ENCODE measurements at regions not wholly inside any gene's neighbourhood (a gene's known extent, or its start where the extent isn't known, plus 50 kb on each side); places are given as distances from the start of the nearest gene placed in this dataset.

DNA sequence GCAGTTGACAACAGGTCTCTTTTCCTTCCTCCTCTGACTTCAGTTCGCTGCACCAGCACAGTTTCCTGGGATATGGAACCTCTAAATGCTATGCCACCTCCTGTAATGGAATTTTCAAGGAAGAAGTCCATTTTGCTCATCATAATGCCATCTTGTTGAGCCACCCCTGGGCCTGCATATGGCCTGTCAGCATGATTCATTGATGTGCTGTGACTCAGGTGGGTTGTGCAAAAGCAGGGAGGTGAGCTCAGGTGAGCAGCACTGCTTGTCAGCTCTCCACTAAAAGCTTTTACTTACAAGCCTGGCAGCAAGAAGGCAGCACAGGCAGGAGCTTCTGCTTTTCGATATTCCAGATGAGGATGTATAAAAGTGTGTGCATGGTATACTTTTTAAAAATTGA lies 247.1 kb upstream of the LMCD1 start:
- whole genome bisulfite sequencing, result 48% methylated on average over 2 of the region's 2 CpGs

DNA sequence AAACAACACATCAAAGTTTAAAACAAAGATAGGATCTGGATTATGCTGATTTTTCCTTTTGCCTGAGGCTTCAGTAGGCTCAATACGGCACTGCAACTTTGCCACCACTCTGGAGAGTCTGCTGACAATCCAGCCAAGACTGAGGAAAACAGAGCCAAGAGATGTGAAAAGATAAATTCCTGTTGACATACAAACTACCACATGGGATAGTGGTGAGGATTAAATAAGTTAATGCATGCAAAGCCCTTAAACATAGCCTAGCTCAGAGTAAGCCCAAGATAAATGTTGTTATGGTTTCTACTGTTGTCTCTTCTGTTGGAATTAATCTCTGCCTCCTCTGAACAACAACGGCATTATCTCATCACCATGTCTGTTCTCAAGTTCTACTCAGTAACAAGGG lies 245.9 kb upstream of the LMCD1 start:
- Histone ChIP-seq H3K27ac (ENCODE audit: low read length, poor library complexity, severe bottlenecking) (no peak overlapping the region), H3K4me2 (ENCODE audit: low read length, poor library complexity, severe bottlenecking) (no peak overlapping the region), H3K18ac (ENCODE audit: low read depth in 1 of 2, low read length in 2 of 2) (no peak overlapping the region), H3K4ac (ENCODE audit: low read depth in 1 of 2, low read length in 2 of 2) (no peak overlapping the region), H2AFZ (ENCODE audit: low read depth, low read length) (no peak overlapping the region), H2BK5ac (ENCODE audit: low read depth, low read length, poor library complexity, severe bottlenecking) (no peak overlapping the region), H3K36me3 (ENCODE audit: control insufficient read depth in 1 of 2, insufficient read depth in 2 of 2, low read depth in 1 of 2, low read length in 2 of 2) (no peaks in the 10 kb centered on the region), H2BK120ac (ENCODE audit: low read depth, low read length) (no peak overlapping the region), H2BK12ac (ENCODE audit: low read length in 2 of 2) (no peak overlapping the region), H4K8ac (ENCODE audit: low read length) (no peak overlapping the region), H2BK15ac (ENCODE audit: low read depth, poor library complexity, severe bottlenecking) (no peak overlapping the region), H4K91ac (ENCODE audit: low read length) (no peak overlapping the region), H3K9ac (ENCODE audit: low read length) (no peak overlapping the region), H3K14ac (ENCODE audit: low read length in 2 of 2) (no peak overlapping the region), H3K9me3 (ENCODE audit: control insufficient read depth, low read length) (peaks cover 4% of the 10 kb centered on the region), H2AK5ac (ENCODE audit: low read length, severe bottlenecking) (no peak overlapping the region), H3K27me3 (ENCODE audit: control insufficient read depth in 1 of 2, insufficient read depth in 1 of 2, low read length in 2 of 2) (no peaks in the 10 kb centered on the region), H3K4me3 (ENCODE audit: insufficient read depth in 1 of 2, low read depth in 1 of 2, low read length in 2 of 2) (no peak overlapping the region), H3K23ac (ENCODE audit: low read length in 2 of 2) (no peak overlapping the region), H3K4me1 (ENCODE audit: control insufficient read depth, insufficient read depth, low read depth, low read length) (no peaks in the 10 kb centered on the region), H3K79me1 (replicated peaks; ENCODE audit: low read length, poor library complexity, severe bottlenecking) (no peaks in the 10 kb centered on the region)
- 92% methylated on average over 1 of the region's 2 CpGs for WGBS
- DNase-seq, result no peak

More for the DNA sequence above, 247.1 kb upstream of the LMCD1 start:
- H4K91ac ChIP-seq (ENCODE audit: low read length), result no peak overlapping the region
- H3K18ac ChIP-seq (ENCODE audit: low read depth in 1 of 2, low read length in 2 of 2), result no peak overlapping the region
- H3K9ac ChIP-seq (ENCODE audit: low read length), result no peak overlapping the region
- no peak overlapping the region for H2BK12ac ChIP-seq (ENCODE audit: low read length in 2 of 2)
- H2AFZ ChIP-seq (ENCODE audit: low read depth, low read length), result no peak overlapping the region
- no peaks in the 10 kb centered on the region for H3K4me1 ChIP-seq (ENCODE audit: control insufficient read depth, insufficient read depth, low read depth, low read length)
- H3K4me2 ChIP-seq (ENCODE audit: low read length, poor library complexity, severe bottlenecking), result no peak overlapping the region
- no peak overlapping the region for H2AK5ac ChIP-seq (ENCODE audit: low read length, severe bottlenecking)
- no peak overlapping the region for H3K4ac ChIP-seq (ENCODE audit: low read depth in 1 of 2, low read length in 2 of 2)
- no peaks in the 10 kb centered on the region for H3K27me3 ChIP-seq (ENCODE audit: control insufficient read depth in 1 of 2, insufficient read depth in 1 of 2, low read length in 2 of 2)
- H3K36me3 ChIP-seq (ENCODE audit: control insufficient read depth in 1 of 2, insufficient read depth in 2 of 2, low read depth in 1 of 2, low read length in 2 of 2), result no peaks in the 10 kb centered on the region
- H3K4me3 ChIP-seq (ENCODE audit: insufficient read depth in 1 of 2, low read depth in 1 of 2, low read length in 2 of 2), result no peak overlapping the region
- H3K23ac ChIP-seq (ENCODE audit: low read length in 2 of 2), result no peak overlapping the region
- H2BK120ac ChIP-seq (ENCODE audit: low read depth, low read length), result no peak overlapping the region
- H2BK15ac ChIP-seq (ENCODE audit: low read depth, poor library complexity, severe bottlenecking), result no peak overlapping the region
- H2BK5ac ChIP-seq (ENCODE audit: low read depth, low read length, poor library complexity, severe bottlenecking), result no peak overlapping the region
- no peak for DNase-seq
- no peaks in the 10 kb centered on the region for H3K9me3 ChIP-seq (ENCODE audit: control insufficient read depth, low read length)
- H4K8ac ChIP-seq (ENCODE audit: low read length), result no peak overlapping the region
- H3K14ac ChIP-seq (ENCODE audit: low read length in 2 of 2), result no peak overlapping the region
- no peaks in the 10 kb centered on the region for H3K79me1 ChIP-seq (replicated peaks; ENCODE audit: low read length, poor library complexity, severe bottlenecking)
- no peak overlapping the region for H3K27ac ChIP-seq (ENCODE audit: low read length, poor library complexity, severe bottlenecking)

DNA sequence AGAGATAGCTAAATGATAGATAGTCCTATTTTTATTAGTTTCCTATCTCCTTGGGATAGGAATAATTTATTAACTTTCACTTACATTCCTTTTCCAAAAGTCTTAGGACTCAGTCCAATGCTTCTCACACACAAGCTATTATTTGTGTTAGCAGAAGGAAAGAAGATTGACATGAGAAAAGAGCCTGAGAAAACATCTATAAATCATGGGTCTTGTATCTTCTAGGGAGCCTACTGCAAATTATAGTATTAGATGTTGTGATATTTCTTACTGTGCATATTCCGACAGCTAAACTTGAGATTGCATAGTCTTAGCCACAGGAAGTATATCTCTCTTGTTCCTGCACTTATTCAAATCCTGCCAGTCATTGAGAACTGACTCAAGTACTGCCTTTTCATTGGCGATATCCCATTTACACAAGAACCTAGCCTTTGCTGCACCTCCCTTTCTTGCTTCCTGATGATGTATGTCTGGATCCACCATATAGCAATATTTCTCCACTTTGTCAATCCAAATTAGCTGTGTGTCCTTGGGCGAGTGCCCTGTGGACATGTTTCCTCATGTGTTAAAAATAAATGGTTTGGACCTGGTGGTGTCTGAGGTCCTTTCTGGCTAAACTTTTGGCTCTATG lies 245.1 kb upstream of the LMCD1 start:
- Histone ChIP-seq H3K36me3 (ENCODE audit: control insufficient read depth in 1 of 2, insufficient read depth in 2 of 2, low read depth in 1 of 2, low read length in 2 of 2) (no peaks in the 10 kb centered on the region), H3K4me1 (ENCODE audit: control insufficient read depth, insufficient read depth, low read depth, low read length) (no peaks in the 10 kb centered on the region), H3K4me2 (ENCODE audit: low read length, poor library complexity, severe bottlenecking) (no peak overlapping the region), H3K18ac (ENCODE audit: low read depth in 1 of 2, low read length in 2 of 2) (no peak overlapping the region), H2BK5ac (ENCODE audit: low read depth, low read length, poor library complexity, severe bottlenecking) (no peak overlapping the region), H2AFZ (ENCODE audit: low read depth, low read length) (no peak overlapping the region), H3K9me3 (ENCODE audit: control insufficient read depth, low read length) (peaks cover 9% of the 10 kb centered on the region), H2BK15ac (ENCODE audit: low read depth, poor library complexity, severe bottlenecking) (no peak overlapping the region), H3K14ac (ENCODE audit: low read length in 2 of 2) (no peak overlapping the region), H3K27ac (ENCODE audit: low read length, poor library complexity, severe bottlenecking) (no peak overlapping the region), H3K4me3 (ENCODE audit: insufficient read depth in 1 of 2, low read depth in 1 of 2, low read length in 2 of 2) (no peak overlapping the region), H4K91ac (ENCODE audit: low read length) (no peak overlapping the region), H2BK120ac (ENCODE audit: low read depth, low read length) (no peak overlapping the region), H2AK5ac (ENCODE audit: low read length, severe bottlenecking) (no peak overlapping the region), H4K8ac (ENCODE audit: low read length) (no peak overlapping the region), H3K9ac (ENCODE audit: low read length) (no peak overlapping the region), H2BK12ac (ENCODE audit: low read length in 2 of 2) (no peak overlapping the region), H3K27me3 (ENCODE audit: control insufficient read depth in 1 of 2, insufficient read depth in 1 of 2, low read length in 2 of 2) (no peaks in the 10 kb centered on the region), H3K79me1 (replicated peaks; ENCODE audit: low read length, poor library complexity, severe bottlenecking) (no peaks in the 10 kb centered on the region), H3K23ac (ENCODE audit: low read length in 2 of 2) (no peak overlapping the region), H3K4ac (ENCODE audit: low read depth in 1 of 2, low read length in 2 of 2) (no peak overlapping the region)
- DNase-seq, result no peak
- 95% methylated on average over 2 of the region's 3 CpGs for WGBS

DNA sequence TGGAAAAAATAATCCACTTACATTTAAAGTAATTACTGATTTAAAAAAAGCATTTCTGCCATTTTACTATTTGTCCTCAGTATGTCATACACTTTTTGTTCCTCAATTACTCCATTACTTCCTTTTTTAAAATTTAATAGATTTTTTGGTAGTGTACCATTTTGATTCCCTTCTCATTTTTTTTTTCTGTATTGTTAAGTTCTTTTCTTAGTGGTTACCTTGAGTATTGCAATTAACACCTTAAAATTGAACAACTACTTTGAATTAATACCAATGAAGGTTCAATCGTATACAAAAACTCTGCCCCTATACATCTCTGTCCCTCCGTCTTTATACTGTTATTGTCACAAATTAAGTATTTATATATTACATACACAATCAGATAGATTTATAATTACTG lies 240.6 kb upstream of the LMCD1 start:
- Histone ChIP-seq H4K91ac (ENCODE audit: low read length) (no peak overlapping the region), H3K4me3 (ENCODE audit: insufficient read depth in 1 of 2, low read depth in 1 of 2, low read length in 2 of 2) (no peak overlapping the region), H3K4me2 (ENCODE audit: low read length, poor library complexity, severe bottlenecking) (no peak overlapping the region), H2AK5ac (ENCODE audit: low read length, severe bottlenecking) (no peak overlapping the region), H3K23ac (ENCODE audit: low read length in 2 of 2) (no peak overlapping the region), H3K4ac (ENCODE audit: low read depth in 1 of 2, low read length in 2 of 2) (no peak overlapping the region), H3K9me3 (ENCODE audit: control insufficient read depth, low read length) (peaks cover 9% of the 10 kb centered on the region), H2BK12ac (ENCODE audit: low read length in 2 of 2) (no peak overlapping the region), H2BK15ac (ENCODE audit: low read depth, poor library complexity, severe bottlenecking) (no peak overlapping the region), H3K36me3 (ENCODE audit: control insufficient read depth in 1 of 2, insufficient read depth in 2 of 2, low read depth in 1 of 2, low read length in 2 of 2) (no peaks in the 10 kb centered on the region), H3K79me1 (replicated peaks; ENCODE audit: low read length, poor library complexity, severe bottlenecking) (no peaks in the 10 kb centered on the region), H2BK5ac (ENCODE audit: low read depth, low read length, poor library complexity, severe bottlenecking) (no peak overlapping the region), H4K8ac (ENCODE audit: low read length) (no peak overlapping the region), H3K27me3 (ENCODE audit: control insufficient read depth in 1 of 2, insufficient read depth in 1 of 2, low read length in 2 of 2) (no peaks in the 10 kb centered on the region), H2BK120ac (ENCODE audit: low read depth, low read length) (no peak overlapping the region), H3K9ac (ENCODE audit: low read length) (no peak overlapping the region), H3K27ac (ENCODE audit: low read length, poor library complexity, severe bottlenecking) (no peak overlapping the region), H3K14ac (ENCODE audit: low read length in 2 of 2) (no peak overlapping the region), H3K4me1 (ENCODE audit: control insufficient read depth, insufficient read depth, low read depth, low read length) (no peaks in the 10 kb centered on the region), H2AFZ (ENCODE audit: low read depth, low read length) (no peak overlapping the region), H3K18ac (ENCODE audit: low read depth in 1 of 2, low read length in 2 of 2) (no peak overlapping the region)
- WGBS, result 0% methylated on average over 1 of the region's 2 CpGs
- DNase-seq, result no peak

Data from mesenchymal stem cell (in vitro differentiated cells and primary cell).